Thymus (tissue), 11 donors: ENCODE measurements at regions not wholly inside any gene's neighbourhood (a gene's known extent, or its start where the extent isn't known, plus 50 kb on each side); places are given as distances from the start of the nearest gene placed in this dataset.

Source experiments
- DNase-seq, 9 donors: peaks; one replicate each; pipeline ENCODE4 v3.0.0-alpha.2; 2013; ENCODE audit warnings: low spot score in 9 of 9, low read depth in 6 of 9, missing footprints in 1 of 9
- H3K27ac ChIP-seq, 2 donors: one replicate each; pipeline ENCODE4 v1.5.1; 2013; ENCODE audit warnings: control low read depth in 1 of 2, low read depth in 1 of 2, low read length in 1 of 2, mild to moderate bottlenecking in 1 of 2, moderate library complexity in 1 of 2
- H3K27me3 ChIP-seq, 2 donors: one replicate each; pipeline ENCODE4 v1.5.1; 2013; ENCODE audit warnings: low read length in 1 of 2; ENCODE audit not compliant: control insufficient read depth in 2 of 2, insufficient read depth in 1 of 2
- H3K36me3 ChIP-seq, 2 donors: one replicate each; pipeline ENCODE4 v1.5.1; 2013; ENCODE audit warnings: low read length in 1 of 2, mild to moderate bottlenecking in 1 of 2, moderate library complexity in 1 of 2; ENCODE audit not compliant: control insufficient read depth in 2 of 2, insufficient read depth in 2 of 2
- H3K4me1 ChIP-seq, 2 donors: one replicate each; pipeline ENCODE4 v1.5.1; 2013; ENCODE audit warnings: low read length in 2 of 2; ENCODE audit not compliant: control insufficient read depth in 2 of 2, insufficient read depth in 2 of 2
- H3K4me3 ChIP-seq, 2 donors: one replicate each; pipeline ENCODE4 v1.5.1; 2013; ENCODE audit warnings: low read length in 2 of 2, control low read depth in 1 of 2, mild to moderate bottlenecking in 1 of 2
- H3K9me3 ChIP-seq, 2 donors: one replicate each; pipeline ENCODE4 v1.5.1; 2013; ENCODE audit warnings: low read length in 1 of 2, mild to moderate bottlenecking in 1 of 2; ENCODE audit not compliant: control insufficient read depth in 2 of 2, insufficient read depth in 1 of 2
- WGBS: extraction: QIAGEN DNeasy Blood & Tissue Kit; methylation state at CpG from one replicate; pipeline ENCODE4 v1.1.7; 2013; 5-methylcytosine and 5-hydroxymethylcytosine counted together
- donor health status: healthy.

GRCh38 chr5:159430361-159431012 lies 100.2 kb upstream of the IL12B start:
- Histone ChIP-seq H3K4me1 (no peaks in the 10 kb centered on the region), H3K4me3 (no peak overlapping the region), H3K27ac (no peak overlapping the region), H3K36me3 (no peaks in the 10 kb centered on the region), H3K27me3 (no peaks in the 10 kb centered on the region), H3K9me3 (no peaks in the 10 kb centered on the region)
- WGBS: 98% methylated on average over 7 of the region's 7 CpGs
- peak in 1 of 9 donors; percentile 7 for DNase-seq

- Histone ChIP-seq H3K27ac (no peak overlapping the region), H3K36me3 (no peaks in the 10 kb centered on the region), H3K4me3 (no peak overlapping the region), H3K9me3 (no peaks in the 10 kb centered on the region), H3K4me1 (no peaks in the 10 kb centered on the region), H3K27me3 (no peaks in the 10 kb centered on the region)
- WGBS: 99% methylated on average over 2 of the region's 2 CpGs
- DNase-seq: no peak
Measured at GRCh38 chr5:159435855-159436254, 105.6 kb upstream of the IL12B start.

DNA sequence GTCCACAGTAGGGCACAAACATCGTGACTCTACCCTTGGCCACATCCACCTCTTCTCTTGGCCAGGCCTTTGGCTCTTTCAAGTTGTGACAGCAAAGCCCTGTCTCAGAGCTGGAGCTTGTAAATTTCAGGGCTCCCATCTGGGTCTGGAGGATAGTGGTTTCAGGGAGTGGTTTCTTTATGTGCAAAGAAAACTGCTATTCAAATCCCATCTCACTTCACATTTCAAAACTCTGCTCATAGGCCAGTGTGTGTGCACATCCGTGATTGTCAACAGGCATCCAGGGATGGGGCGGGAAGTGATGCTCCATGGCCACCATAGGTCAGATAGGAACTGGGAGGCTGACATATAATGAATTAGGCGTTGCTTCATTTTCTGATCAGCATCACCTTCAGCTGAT lies 107.8 kb upstream of the IL12B start:
- WGBS: 96% methylated on average over 4 of the region's 4 CpGs
- Histone ChIP-seq H3K36me3 (no peaks in the 10 kb centered on the region), H3K4me3 (no peak overlapping the region), H3K9me3 (no peaks in the 10 kb centered on the region), H3K27ac (no peak overlapping the region), H3K27me3 (no peaks in the 10 kb centered on the region), H3K4me1 (no peaks in the 10 kb centered on the region)
- no peak for DNase-seq

DNA sequence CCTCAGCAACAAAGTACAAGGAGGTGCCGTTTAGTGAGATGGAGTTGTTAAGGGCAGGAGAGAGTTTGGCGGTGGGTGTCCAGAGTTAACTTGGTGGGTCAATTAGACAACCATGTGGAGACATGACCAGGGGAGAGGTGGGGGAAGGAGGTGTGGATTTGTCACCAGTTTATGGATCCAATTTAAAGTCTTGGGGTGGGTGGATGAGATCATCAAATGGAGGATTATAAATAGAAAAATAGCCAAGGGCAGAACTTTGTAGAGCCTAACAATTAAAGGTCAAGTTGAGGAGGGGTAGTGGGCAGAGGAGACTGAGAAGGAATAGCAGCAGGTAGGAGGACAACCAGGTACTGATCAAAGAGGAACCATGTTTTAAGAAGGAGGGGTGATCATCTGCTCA lies 108.7 kb upstream of the IL12B start:
- Histone ChIP-seq H3K4me1 (no peaks in the 10 kb centered on the region), H3K27me3 (no peaks in the 10 kb centered on the region), H3K36me3 (no peaks in the 10 kb centered on the region), H3K27ac (no peak overlapping the region), H3K4me3 (no peak overlapping the region), H3K9me3 (no peaks in the 10 kb centered on the region)
- no peak for DNase-seq
- WGBS: 99% methylated on average over 2 of the region's 2 CpGs

DNA sequence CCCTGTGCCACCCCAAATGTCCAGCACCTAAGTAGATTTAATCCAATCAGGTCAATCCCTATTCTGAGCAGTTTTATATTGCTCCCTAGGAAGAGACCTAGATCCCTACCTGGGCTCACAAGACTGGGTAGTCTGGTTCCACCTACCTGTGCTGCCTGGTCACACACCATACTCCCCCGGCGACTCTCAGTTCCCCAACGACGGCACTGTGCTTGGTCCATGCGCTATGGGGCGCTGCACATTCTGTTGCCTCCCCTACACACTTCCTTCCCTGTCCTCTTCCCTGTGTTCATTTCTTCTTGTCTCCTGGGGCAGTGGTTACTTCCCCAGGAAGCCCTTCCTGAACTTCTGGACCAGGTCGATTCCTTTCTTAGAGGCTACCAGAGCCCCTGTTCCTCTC lies 109.9 kb upstream of the IL12B start:
- no peak for DNase-seq
- no peaks in the 10 kb centered on the region for H3K27me3 ChIP-seq
- no peaks in the 10 kb centered on the region for H3K4me1 ChIP-seq
- no peaks in the 10 kb centered on the region for H3K36me3 ChIP-seq
- WGBS: 93% methylated on average over 7 of the region's 7 CpGs
- H3K9me3 ChIP-seq: no peaks in the 10 kb centered on the region
- H3K27ac ChIP-seq: no peak overlapping the region
- no peak overlapping the region for H3K4me3 ChIP-seq

GRCh38 chr5:159440968-159441367 lies 110.7 kb upstream of the IL12B start:
- 95% methylated on average over 4 of the region's 4 CpGs for WGBS
- H3K36me3 ChIP-seq: no peaks in the 10 kb centered on the region
- H3K27me3 ChIP-seq: no peaks in the 10 kb centered on the region
- H3K9me3 ChIP-seq: no peaks in the 10 kb centered on the region
- no peak overlapping the region for H3K27ac ChIP-seq
- no peaks in the 10 kb centered on the region for H3K4me1 ChIP-seq
- DNase-seq: no peak
- no peak overlapping the region for H3K4me3 ChIP-seq

DNA sequence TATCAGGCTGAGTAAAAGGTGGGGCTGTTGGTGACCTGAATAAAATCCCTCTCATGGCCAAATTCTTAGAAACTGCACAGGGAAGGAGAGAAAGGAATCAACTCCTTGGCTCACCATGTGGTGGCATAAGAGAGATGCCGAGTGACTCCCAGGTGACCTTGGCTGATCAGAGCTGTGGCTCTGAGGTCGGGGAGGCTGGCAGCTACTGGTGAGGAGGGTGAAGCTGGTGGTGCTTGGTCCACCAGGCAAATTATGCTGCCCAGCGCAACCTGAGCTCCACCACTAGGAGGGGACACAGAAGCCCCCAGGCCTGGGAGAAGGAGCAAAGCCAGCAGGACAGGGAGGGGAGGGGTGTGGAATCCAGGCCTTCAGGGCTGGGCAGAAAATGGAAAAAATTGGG lies 111.2 kb upstream of the IL12B start:
- Histone ChIP-seq H3K9me3 (no peaks in the 10 kb centered on the region), H3K27ac (no peak overlapping the region), H3K4me3 (no peak overlapping the region), H3K27me3 (no peaks in the 10 kb centered on the region), H3K36me3 (no peaks in the 10 kb centered on the region), H3K4me1 (no peaks in the 10 kb centered on the region)
- WGBS: 87% methylated on average over 3 of the region's 3 CpGs
- no peak for DNase-seq

DNA sequence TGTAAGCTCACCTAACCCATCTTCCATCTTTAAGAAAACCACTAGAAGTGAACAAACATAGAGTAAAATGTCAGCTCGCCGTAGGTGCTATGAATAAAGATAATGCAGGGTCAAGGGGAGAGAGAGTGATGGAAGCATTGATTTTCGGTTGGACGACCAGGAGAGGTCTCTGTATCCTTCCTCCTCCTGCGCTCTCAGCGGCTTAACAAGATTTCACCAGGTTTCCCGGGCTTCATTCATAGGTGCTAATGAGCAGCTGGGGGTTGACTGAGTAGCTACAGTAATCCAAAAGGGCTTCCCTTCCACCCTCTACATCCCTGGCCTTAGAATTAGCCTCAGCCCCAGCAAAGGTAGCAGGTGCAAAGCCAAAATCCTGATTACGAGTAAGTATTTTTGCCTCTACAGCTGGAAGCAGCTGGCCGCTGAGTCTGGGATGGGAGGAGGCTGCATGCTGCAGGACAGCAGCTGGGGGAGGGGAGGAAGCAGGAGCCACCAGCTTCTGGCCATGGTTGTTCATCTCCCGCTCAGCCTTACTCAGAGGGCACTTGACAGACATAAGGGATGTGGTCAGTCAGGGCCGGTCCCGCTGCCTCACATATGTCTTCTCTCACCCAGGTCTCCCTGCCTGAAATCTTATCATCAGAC lies 112.0 kb upstream of the IL12B start:
- Histone ChIP-seq H3K27ac (no peak overlapping the region), H3K4me3 (no peak overlapping the region), H3K36me3 (no peaks in the 10 kb centered on the region), H3K4me1 (no peaks in the 10 kb centered on the region), H3K27me3 (no peaks in the 10 kb centered on the region), H3K9me3 (no peaks in the 10 kb centered on the region)
- 93% methylated on average over 12 of the region's 12 CpGs for WGBS
- no peak for DNase-seq

GRCh38 chr5:159444441-159445082 lies 114.3 kb upstream of the IL12B start:
- Histone ChIP-seq H3K27ac (no peak overlapping the region), H3K4me1 (no peaks in the 10 kb centered on the region)
- DNase-seq: peak in 3 of 9 donors; percentile 13 to 49 (median 15)

More at GRCh38 chr5:159444441-159445082, 114.3 kb upstream of the IL12B start:
- no peak overlapping the region for H3K4me3 ChIP-seq
- H3K9me3 ChIP-seq: no peaks in the 10 kb centered on the region
- 61% methylated on average over 6 of the region's 6 CpGs for WGBS
- H3K36me3 ChIP-seq: no peaks in the 10 kb centered on the region
- H3K27me3 ChIP-seq: no peaks in the 10 kb centered on the region
